GM18507 (cell line): ENCODE measurements at regions not wholly inside any gene's neighbourhood (a gene's known extent, or its start where the extent isn't known, plus 50 kb on each side); places are given as distances from the start of the nearest gene placed in this dataset.
"Not testable (repeated sequence)": the region's sequence is repeated elsewhere in the genome, so short reads cannot be mapped to it uniquely, and the experiment has no call there.

ENCODE experiments used
- DNase-seq: peaks from one replicate; pipeline ENCODE4 v3.0.0; 2011; ENCODE audit warnings: low read depth; ENCODE audit not compliant: insufficient read length; ENCODE audit errors: extremely low spot score
- FAIRE-seq: peaks from 2 replicates; lab custom pipeline; 2011; peaks lifted over from hg19 to GRCh38; lab: Jason Lieb, UNC

DNA sequence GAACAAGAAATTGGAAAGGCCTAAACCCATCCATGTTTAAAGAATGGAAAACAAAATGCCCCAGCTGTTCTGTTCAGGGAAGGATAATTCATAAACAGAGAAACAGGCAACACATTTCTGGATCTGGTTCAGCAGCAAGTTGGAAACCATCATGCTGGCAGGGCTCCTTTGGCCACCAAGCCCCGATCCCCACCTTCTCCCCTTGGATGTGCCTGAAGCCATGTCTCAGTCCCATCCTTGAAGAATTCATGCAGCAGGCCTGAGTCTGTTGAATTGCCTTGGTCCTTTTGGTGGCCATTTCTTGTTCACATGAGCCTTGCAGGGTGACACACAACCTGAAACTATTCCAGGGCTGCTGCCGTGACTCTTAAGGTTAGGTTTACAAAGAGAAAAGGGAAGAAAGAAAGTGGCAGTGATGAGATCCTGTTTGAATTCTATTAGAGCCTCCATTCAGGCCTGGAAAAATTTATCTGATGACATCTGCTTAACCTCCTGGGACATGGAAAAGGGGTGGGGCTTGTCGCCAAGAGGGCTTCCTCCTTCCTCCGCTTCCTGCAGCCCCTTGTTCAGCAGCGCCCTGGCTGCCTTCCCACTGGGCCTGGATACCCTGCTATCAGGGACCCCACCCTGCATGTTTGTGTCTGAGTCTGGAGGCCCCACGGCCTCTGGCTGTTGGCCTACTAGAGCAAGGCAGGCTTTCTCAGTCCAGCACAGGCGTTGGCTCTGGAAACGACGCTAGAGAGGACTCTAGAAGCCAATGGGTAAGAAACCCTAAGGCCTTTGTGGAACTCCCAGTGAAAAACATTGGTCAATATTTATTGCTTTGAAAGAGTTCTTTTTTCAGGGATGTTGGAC lies 341.9 kb downstream of the C12orf75 start:
- DNase-seq (no peak), FAIRE-seq (no peak)

DNA sequence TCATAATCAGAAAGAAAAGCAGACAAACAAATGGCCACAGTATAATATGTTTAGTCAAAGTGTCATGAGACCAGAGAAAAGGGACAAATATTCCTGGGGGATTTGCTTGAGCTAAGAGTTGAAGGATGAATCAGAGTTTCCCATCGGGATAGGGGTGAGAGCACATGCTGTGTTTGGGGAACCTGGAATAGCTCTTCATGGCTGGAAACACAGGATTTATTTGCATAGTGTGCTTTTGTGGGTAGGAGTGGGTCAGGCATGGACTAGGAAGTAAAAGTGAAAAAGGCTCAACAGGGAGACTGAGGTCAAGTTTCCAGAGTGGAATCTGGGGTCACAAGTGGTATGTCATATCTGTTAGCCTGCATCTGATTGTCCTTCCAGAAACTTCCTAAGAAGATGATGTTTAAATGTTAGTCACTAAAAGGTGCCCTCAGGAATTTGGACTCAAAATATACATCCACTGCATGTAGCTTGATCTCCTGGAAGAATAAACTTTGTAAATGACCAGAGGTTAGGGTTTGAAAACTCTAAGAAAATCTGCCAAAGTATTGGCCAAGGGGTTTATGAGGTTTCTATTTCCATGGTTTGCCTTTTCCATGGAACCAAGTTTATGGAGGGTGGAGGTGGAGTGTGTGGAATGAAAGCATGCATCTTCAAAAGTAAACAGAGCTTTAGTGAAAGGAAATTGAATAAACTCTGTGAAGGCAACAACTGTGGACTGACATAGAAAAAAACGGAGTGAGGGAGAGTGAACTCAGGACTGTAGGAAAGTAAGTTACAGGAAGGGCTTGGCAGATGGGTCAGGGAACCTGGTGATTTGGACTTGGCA lies 344.6 kb downstream of the C12orf75 start:
- no peak for DNase-seq
- FAIRE-seq: no peak

DNA sequence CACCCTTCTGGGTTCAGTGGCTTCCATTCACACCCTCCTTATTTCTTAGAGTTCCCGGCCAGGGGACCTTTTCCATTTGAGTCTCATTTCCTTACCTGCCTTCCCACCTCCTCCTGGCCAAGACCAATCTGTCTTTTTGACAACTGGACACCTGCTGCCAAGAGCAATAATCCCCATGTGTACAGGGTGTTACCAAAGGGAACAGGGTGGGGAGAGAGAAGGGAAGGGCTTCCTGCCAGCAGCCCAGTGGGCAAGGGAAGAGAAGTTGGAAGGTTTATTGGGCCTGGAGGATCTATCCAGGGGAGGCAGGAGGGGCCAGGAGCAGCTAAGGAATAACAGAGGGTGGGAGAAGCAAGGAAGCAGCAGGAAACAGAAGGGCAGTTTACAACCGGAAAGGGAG lies 346.2 kb downstream of the C12orf75 start:
- FAIRE-seq: no peak
- no peak for DNase-seq

DNA sequence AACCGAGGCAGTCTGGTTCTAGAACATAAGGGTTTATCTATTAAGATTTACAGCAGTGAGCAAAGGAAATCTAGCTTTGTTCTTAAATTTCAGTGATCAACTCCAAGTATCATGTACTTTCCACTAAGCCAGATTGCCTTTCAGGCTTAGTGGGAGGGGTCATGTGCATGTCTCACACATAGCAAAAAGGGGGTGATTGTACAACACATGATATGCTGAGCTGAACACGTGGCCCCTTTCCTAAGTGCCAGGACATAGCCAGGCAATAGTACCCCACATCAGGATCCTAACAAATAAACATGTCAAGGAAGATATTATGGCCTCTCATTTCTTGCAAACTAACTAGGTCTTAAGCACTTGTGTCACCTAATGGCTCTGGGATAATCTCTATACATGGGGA lies 347.2 kb downstream of the C12orf75 start:
- DNase-seq (no peak), FAIRE-seq (no peak)

DNA sequence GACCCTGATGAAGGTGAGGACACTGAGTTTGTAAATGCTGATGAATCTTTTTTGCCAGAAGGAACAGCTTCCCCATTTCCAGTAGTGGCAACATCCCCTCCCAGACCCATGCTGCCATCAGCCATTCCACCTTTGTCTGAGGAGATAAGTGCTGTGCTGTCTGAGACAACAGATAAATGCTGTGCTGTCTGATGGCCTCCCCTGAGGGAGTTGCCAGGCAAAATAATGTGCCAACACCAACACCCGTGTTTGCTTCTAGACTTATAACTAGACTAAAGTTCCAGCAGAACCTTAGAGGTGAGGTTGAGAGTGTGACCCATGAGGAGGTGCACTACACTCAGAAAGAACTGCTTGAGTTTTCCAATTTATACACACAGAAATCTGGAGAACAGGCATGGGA lies 349.5 kb downstream of the C12orf75 start:
- FAIRE-seq (no peak), DNase-seq (no peak)

DNA sequence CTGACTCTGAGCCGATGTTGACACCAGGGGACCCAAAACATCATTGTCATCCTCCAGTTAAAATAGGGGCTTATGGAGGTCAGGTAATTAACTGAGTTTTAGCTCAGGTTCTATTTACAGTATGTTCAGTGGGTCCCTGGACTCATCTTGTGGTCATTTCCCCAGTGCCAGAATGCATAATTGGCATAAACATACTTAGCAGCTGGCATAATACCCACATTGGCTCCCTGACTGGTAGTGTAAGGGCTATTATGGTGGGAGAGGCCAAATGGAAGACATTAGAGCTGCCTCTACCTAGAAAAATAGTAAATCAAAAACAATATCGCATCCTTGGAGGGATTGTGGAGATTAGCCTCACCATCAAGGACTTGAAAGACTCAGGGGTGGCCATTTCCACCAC lies 350.9 kb downstream of the C12orf75 start:
- DNase-seq: no peak
- no peak for FAIRE-seq

DNA sequence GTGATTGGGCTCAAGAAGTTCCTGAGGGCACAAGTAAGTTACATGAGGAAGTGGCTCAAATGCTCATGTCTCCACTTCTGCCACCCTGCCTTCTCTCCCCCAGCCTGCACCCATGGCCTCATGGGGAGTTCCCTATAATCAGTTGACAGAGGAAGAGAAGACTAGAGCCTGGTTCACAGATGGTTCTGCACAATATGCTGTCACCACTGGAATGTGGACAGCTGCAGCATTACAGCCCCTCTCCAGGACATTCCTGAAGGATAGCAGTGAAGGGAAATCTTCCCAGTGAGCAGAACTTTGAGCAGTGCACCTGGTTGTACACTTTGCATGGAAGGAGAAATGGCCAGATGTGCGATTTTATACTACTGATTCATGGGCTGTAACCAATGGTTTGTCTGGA lies 352.3 kb downstream of the C12orf75 start:
- FAIRE-seq: not testable (repeated sequence)

DNA sequence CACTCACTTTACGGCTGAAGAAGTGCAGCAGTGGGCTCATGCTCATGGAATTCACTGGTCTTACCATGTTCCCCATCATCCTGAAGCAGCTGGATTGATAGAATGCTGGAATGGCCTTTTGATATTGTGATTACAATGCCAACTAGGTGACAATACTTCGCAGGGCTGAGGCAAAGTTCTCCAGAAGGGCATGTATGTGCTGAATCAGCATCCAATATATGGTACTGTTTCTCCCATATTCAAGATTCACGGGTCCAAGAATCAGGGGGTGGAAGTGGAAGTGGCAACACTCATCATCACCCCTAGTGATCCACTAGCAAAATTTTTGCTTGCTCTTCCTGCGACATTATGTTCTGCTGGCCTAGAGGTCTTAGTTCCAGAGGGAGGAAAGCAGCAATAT lies 353.3 kb downstream of the C12orf75 start:
- not testable (repeated sequence) for DNase-seq, FAIRE-seq

More for the DNA sequence above, 352.3 kb downstream of the C12orf75 start:
- not testable (repeated sequence) for DNase-seq

DNA sequence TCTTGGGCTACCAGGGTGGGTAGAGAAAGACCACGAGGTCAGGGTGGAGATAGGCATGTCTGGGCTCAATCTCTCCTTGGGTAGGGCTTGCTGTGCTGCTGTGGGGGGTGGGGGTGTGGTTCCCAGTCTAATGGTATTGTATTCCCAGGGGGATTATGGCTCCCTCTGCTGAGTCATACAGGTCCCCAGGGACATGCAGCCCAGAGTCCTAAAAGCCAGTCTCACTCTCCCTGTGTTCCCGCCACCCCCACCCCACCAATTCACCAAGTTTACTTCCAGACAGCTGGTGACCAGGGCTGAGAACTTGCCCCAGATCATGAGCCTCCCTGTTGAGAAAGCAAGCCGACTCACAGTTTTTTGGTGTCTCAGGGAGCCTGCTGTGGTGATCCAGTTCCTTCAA lies 367.6 kb downstream of the C12orf75 start:
- DNase-seq (no peak), FAIRE-seq (no peak)

DNA sequence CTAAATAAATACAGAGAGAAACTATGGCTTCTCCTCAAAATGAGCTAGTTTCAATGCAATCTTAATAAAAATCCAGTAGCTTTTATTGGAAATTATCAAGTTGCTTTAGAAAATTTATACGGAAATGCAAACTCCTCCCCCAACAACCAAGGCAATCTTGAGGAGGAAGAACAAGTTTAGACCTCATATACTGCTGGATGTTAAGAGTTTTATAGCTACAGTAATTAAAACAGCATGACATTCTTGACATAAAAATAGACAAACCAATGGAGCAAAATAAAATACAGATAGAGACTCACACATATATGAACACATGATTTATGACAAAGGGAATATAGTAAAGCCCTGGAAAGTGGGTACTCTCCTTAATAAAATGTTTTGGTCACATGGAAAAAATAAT lies 368.7 kb downstream of the C12orf75 start:
- DNase-seq (no peak), FAIRE-seq (no peak)

DNA sequence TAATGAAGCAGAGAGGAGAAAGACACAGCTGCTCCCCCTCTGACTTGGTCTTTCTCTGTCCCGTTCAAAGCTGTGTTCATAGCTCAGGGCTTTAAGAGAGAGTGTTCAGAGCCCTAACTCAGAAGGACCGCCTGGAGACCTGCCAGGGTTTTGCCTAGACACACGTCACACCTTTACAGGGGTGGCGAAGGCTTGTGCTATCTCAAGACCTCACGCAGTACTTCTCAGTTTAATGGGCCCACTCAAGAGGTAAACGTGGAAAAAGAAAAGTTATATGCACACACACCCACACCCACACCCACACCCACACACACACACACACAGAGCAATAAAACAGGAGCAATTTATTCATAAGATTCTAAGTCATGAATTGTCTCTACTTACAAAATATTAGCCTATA lies 374.3 kb downstream of the C12orf75 start:
- FAIRE-seq (no peak), DNase-seq (no peak)

DNA sequence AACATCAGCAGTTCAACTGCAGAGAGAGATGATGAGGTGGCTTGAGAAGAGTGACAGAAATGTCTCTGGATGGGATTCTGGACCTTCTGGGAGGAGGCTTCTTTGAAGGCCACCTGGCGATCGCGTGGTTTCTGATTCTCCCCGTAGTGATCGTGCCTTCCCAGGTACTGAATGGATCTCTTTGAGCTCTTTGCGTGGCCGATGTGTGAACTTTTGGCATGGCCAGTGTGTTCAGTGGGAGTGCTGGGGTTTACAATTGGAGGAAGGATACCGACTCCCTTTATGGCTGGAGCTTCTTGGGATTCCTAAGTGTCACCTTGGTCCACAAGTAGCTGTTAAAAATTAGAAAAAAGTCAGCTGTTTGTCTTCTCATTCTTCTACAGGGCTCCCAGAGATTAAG lies 374.7 kb downstream of the C12orf75 start:
- DNase-seq (no peak), FAIRE-seq (no peak)

DNA sequence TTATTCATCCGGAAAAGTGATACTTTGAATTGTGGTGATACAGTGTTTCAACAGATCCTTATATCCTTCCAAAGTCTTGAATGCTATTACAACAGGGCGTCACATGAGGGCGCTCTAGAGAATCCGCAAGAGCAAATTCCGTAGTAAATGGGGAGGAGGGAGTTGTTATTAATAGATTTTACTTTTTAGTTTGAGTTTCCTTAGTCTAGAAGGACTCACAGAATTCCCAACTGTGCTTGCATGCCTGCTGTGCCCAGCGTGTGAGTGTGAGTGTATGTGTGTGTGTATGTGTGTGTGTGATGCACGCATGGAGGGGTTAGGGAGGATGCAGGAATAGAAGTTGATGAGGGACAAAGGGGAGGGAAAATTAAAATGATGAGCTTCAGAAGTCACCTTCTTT lies 375.3 kb downstream of the C12orf75 start:
- DNase-seq: no peak
- peak; percentile 24 for FAIRE-seq

DNA sequence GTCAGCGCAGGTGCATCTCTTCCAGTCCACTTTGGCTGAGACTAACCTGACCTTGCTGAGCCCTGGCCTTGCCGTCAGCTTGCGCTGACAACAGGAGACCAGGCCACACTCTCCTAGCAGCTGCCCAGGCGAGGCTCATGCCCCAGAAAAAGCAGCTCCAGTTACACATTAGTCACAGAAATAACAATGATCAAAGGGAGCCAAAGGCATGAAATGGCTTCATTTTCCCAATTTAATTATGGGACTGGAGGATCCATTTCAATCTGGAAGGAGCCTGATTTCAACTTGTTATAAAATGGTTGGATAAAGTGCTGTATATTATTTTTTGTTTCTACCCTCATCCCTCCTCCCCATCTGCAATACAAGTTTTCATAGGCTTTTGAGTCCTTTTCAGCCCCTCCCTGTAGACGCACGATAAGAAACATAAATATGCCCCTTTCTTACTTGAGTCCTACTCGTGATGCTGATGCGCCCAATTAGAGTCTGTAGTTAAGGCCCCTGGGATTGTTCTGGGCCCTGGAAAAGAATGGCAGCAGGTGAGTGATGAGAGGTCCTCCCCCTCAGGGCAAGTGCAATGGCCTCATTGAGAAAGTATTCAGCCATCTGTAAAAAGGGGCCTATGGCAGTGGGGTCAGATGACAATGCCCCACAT lies 376.0 kb downstream of the C12orf75 start:
- DNase-seq (no peak), FAIRE-seq (no peak)

DNA sequence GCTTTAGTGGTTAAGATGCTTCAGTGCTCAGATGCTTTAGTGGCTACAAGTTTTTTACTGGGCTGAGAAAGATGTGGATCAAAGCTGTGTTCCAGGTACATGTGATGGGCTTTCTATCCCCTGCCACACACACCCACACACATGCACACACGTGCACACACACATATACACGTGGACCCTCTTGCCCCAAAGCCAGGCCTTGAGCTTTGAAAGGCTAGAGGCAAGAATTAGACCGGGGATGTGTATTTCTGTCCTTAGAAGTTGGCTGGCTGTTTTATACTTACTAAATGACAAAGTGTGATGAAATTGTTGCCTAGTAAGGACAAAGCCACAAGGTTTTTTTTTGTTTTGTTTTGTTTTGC lies 376.5 kb downstream of the C12orf75 start:
- no peak for FAIRE-seq
- DNase-seq: no peak

DNA sequence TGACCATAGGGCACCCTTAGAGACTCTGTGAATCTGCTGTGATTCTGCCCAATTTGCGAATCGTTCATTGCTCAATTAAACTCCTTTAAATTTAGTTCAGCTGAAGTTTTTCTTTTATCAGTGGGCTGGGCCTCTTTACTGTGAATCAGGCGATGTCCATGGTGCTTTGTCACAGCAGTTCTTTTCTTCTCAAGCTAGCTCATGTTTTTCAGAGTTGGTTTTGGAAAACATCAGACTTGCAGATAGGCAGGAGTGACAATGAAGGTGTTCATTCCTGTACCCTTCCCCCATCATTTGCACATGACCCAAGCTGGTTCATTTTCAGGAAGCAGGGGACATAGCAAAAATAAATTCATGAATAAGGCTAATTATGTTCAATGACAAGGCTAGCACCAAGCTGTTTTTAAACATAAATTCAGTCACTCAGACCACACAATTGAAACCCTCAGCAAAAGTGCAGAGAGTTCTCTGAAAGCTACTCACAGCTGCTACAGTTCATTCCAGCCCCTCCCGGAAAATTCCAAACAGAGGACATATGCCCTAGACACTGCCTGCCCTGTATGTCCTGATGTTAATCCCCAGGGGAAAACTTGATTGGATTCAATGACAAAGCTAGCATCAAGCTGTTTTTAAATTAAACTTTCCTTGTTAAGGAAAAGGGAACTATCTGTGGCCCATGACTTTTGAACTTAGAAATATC lies 383.3 kb downstream of the C12orf75 start:
- no peak for DNase-seq
- no peak for FAIRE-seq

DNA sequence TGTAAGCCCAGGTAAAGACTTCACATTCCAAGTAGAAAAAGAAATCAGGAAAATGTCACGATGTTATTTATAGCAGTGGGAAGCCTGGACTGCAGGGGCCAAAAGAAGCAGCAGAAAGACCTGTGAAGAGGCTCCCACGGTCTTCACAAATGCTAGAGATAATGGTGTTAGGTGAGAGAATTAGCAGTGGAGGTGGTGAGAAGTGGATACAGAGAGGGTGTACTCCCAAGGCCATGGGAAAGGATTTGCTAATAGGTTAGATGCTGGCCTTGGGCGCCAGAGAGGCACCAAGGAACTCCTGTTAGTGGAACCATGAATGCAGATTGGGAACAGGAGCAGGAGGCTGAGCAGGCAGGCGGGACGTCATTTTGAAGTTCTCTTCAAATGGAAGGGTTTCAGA lies 386.1 kb downstream of the C12orf75 start:
- no peak for FAIRE-seq
- DNase-seq: no peak

DNA sequence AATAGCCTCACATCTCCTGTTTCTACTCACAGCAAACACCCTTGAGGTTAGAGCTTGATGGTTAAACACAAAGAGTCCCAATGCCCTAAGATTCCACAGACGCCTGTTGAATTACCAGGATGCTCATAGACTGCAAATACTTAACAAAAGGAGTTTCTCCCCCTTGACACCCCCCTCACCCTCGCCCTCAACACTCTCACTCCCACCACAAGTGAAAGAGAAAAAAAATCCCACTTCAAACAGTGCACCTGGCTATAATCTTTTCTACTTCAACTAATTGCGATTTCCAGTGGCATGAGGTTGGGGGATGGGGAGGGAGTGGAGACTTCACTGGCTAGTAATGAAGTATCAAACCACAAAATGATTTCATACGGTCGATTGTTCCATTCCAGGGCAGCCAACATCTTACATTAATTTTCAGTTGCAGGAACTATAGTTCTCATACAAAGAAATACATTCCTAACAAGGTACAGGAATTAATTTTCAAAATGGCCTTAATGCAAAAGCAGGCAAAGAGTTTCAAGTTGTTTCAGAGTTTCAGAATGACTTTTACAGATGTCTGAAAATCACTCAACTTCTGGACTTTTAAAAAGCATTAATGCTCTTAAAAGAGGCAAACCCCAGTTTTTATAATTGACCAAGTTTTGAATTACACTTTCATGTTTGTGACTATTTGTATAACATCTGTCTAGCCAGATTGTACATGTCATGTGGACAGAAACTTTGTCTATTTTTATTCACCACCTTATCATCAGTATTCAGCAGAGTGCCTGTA lies 390.7 kb downstream of the C12orf75 start:
- FAIRE-seq: peak; percentile 51
- DNase-seq: no peak

DNA sequence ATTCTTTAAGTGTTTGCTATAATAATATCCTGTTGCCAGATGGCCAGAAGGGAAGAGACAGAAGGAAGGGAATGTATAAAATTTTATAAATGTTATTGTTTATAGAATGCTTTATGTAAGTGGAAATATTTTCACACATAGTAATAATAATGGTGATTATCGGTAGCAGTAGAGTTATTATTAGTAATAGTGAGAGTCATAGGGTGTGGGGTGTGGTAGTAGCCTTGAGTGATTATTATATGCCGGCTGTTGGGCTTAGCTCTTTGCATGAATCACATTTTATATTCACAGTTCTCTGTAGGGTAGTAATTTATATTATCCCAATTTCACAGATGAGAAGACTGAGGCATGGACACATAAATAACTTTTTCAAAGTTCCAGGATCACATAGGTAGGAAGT lies 391.4 kb downstream of the C12orf75 start:
- DNase-seq: no peak

More for the DNA sequence above, 391.4 kb downstream of the C12orf75 start:
- FAIRE-seq: no peak
